LNCaP clone FGC (cell line): ENCODE measurements at regions not wholly inside any gene's neighbourhood (a gene's known extent, or its start where the extent isn't known, plus 50 kb on each side); places are given as distances from the start of the nearest gene placed in this dataset.

Experiments
- DNase-seq: peaks from one replicate; pipeline ENCODE4 v3.0.0-alpha.2; 2011; ENCODE audit warnings: low read depth
- H3K4me3 ChIP-seq: 2 replicates; pipeline ENCODE4 v1.5.1; 2011; ENCODE audit warnings: mild to moderate bottlenecking, low read depth, low read length, control low read depth
- CTCF ChIP-seq: IDR thresholded peaks from 2 replicates; pipeline ENCODE4 v1.5.1; 2012; ENCODE audit warnings: mild to moderate bottlenecking; ENCODE audit not compliant: control insufficient read depth, insufficient read depth; ENCODE audit errors: extremely low read depth

- DNase-seq = no peak
- no peak for TF ChIP-seq CTCF
- H3K4me3 ChIP-seq = no peak overlapping the region
Measured at GRCh38 chr2:160602073-160602472, 108.5 kb upstream of the RBMS1 start.

- DNase-seq = no peak
- no peak for TF ChIP-seq CTCF
- no peak overlapping the region for H3K4me3 ChIP-seq
Measured at GRCh38 chr2:160603771-160604510, 110.3 kb upstream of the RBMS1 start.

DNA sequence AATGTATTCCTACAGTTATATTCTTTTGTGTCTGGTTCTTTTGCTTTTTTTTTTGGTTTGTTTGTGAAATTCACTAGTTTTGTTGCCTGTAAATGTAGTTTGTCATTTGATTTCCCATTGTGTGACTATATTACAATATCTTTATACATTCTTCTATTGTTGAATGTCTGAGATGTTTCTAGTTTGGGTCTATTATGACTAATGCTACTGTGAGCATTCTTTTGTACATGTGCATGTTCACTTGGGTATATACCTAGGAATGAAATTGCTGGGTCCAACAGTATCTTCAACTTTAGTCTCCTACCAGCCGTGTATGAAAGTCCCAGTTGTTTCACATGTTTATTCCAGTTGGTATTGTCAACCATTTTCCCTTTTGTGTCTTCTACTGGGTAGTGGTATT is 112.7 kb upstream of the RBMS1 start:
- no peak overlapping the region for H3K4me3 ChIP-seq

DNA sequence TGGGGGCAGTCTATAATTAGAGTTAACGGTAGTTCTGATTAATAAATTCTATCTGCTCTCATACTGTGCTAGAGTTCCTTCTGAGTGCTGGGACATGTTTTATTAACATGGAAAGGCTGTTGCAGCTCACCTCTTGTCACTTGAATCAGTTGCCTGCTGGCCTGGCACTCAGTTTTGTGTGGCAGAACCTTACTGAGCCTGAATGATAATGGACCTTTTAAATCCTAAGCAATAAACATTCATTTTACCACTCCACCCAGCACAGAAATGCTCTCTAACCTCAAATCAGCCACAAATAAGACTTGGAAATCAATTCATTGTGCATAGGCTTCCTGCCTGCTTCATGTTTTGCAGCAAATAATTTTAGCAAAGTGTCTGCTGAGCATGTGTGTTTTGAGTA is 115.0 kb upstream of the RBMS1 start:
- DNase-seq = no peak
- TF ChIP-seq CTCF = no peak
- no peak overlapping the region for H3K4me3 ChIP-seq

More for the DNA sequence above, 112.7 kb upstream of the RBMS1 start:
- no peak for DNase-seq
- no peak for TF ChIP-seq CTCF

GRCh38 chr2:160609346-160609745 is 115.7 kb upstream of the RBMS1 start:
- no peak overlapping the region for H3K4me3 ChIP-seq
- TF ChIP-seq CTCF = no peak
- no peak for DNase-seq

DNA sequence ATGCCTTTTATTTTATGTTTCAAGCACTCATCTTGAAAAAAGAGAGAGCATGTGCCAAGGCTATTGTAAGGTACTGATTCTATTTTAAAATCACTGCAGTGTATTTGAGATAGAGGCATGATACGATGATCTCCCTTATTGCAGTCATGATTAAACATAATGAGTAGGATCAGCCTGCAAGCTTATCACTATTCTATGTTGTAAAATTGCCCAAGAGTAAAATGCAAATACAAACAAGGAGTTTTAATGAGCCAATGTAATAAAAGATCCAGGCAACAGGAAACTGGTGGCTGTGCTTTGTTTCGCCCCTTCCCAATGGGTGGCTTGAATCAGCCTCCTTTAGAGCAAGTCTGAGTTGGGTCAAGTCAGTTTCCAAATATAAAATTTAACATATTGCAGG is 116.4 kb upstream of the RBMS1 start:
- DNase-seq = peak; percentile 49
- no peak overlapping the region for H3K4me3 ChIP-seq
- TF ChIP-seq CTCF = no peak
